ENCODE measurements at regions not wholly inside any gene's neighbourhood (a gene's known extent, or its start where the extent isn't known, plus 50 kb on each side); places are given as distances from the start of the nearest gene placed in this dataset.

Small RNAs in the stretch of these regions (small RNA-seq; reads per million reads assigned to genes)
- gene RF00003 (ENCODE audit: insufficient read length, low read depth) = 103 reads per million, percentile 96 among the genes with 10 or more reads in this experiment
